ENCODE measurements at regions not wholly inside any gene's neighbourhood (a gene's known extent, or its start where the extent isn't known, plus 50 kb on each side); places are given as distances from the start of the nearest gene placed in this dataset.

GRCh38 chr16:55204069-55204468 is 119.9 kb upstream of the IRX6 start:
- TF ChIP-seq POLR2A (IDR thresholded peaks at IDR 0.05) (no peak), CTCF (IDR thresholded peaks at IDR 0.05) (no peak)

Measured in vagina (tissue), 2 donors.